Activated T-cell treated with anti-CD3 and anti-CD28 coated beads for 4 hours (primary cell): ENCODE measurements at regions not wholly inside any gene's neighbourhood (a gene's known extent, or its start where the extent isn't known, plus 50 kb on each side); places are given as distances from the start of the nearest gene placed in this dataset.
"Not testable (repeated sequence)": the region's sequence is repeated elsewhere in the genome, so short reads cannot be mapped to it uniquely, and the experiment has no call there.

Source experiments
- DNase-seq: peaks from one replicate; pipeline ENCODE4 v3.0.0-alpha.2; 2020

GRCh38 chr6:16902502-16902901 is 141.2 kb upstream of the ATXN1 start:
- DNase-seq = no peak

DNA sequence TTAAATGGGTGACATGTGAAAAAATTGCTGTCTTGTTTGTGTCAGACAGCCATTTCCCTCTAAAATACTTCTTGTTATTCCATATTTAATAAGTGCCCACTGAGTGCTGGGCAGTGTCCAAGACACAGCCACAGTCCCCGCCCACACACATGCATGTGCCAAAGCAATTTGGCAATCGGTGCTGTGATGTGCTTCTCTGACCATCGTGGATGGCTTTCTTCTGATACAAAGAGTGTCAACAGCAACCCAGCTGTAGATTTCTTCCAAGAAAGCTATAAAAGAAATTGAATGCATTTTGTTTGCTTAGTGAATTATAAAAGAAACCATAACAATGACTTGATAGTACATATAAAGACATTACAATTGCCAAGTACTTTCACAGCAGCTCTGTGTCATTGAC is 140.5 kb upstream of the ATXN1 start:
- DNase-seq = no peak

DNA sequence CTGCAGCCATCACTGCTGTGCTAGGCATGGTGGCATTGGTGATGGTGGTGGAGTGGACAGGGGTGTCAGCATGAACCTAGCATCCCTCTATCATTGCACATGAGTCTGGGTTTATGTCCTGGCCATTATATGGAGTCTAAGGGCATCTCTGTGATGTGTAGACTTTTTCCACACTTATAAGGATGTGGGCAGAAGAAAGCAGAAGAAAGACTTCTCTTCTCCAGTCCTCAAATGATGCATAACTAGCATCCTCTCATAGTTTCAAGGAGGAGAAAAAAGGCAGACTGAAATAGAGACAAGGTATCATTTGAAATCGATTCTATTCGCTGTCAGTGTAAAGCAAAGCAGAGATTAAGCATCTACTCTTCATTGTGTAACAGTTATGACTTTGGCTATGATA is 140.0 kb upstream of the ATXN1 start:
- no peak for DNase-seq

- no peak for DNase-seq
Observed at GRCh38 chr6:16898640-16899396, 137.6 kb upstream of the ATXN1 start.

DNA sequence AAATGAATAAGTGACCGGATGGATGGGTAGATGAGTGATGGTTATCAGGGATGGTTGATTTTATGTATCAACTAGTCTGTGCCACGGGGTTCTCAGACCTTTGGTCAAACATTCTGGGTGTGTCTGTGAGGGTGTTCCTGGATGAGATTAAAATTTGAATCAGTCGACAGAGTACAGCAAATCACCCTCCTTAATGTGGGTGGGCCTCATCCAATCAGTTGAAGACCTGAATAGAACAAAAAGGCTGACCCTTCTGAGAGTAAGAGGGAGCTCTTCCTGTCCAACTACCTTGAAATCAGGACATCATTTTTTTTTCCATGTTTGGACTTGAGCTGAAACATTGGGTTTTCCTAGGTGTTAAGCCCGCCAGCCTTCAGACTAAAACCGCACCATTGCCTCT is 136.4 kb upstream of the ATXN1 start:
- no peak for DNase-seq

- DNase-seq = no peak
Observed at GRCh38 chr6:16894301-16894700, 133.0 kb upstream of the ATXN1 start.

- not testable (repeated sequence) for DNase-seq
Observed at GRCh38 chr6:16891110-16891509, 129.8 kb upstream of the ATXN1 start.

DNA sequence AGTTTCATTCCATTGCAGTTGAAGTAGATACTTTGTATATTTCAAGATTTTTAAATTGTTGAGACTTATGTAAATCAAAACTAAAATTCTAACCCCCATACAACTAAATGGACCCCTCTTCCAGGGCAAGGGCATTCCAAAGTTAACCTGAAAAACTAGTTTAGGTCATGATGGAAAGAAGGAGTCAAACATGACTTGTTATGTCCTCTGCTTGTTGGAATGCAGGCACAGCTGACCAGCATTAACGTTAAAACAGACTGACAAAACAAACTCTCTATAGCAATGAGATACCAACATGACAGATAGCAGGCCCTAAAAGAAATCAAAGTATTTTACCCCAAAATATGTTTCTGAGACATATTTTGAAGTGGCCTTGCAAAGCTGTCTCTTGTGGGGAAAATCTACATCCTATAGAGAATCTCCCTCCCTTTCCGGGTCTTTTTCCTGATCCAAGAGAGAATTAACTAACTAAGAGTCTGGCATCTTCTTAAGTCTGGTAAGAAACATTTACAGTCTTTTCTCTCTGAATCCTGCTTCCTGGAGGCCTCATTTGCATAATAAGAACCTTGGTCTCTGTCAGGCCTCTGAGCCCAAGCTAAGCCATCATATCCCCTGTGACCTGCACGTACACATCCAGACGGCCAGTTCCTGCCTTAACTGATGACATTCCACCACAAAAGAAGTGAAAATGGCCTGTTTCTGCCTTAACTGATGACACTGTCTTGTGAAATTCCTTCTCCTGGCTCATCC is 124.3 kb upstream of the ATXN1 start:
- no peak for DNase-seq

DNA sequence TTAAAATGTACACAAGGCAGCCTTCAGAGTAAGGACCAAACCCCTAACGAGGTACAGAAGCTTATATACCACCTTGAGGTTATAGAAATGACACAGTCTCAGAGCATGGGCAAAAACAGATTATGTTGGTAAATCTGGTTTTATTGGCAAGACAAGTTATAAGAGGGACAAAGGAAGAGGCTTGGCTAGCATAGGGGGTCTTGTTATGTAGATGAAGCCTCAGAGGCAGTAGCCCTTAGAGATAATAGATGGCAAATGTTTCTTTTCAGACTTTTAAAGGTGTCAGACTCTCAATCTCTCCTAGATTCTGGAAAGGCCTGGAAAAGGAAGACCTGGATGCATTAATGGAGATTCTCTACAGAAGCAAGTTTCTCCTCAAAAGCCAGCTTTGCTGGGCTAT is 123.3 kb upstream of the ATXN1 start:
- no peak for DNase-seq

GRCh38 chr6:16883414-16883813 is 122.2 kb upstream of the ATXN1 start:
- no peak for DNase-seq

DNA sequence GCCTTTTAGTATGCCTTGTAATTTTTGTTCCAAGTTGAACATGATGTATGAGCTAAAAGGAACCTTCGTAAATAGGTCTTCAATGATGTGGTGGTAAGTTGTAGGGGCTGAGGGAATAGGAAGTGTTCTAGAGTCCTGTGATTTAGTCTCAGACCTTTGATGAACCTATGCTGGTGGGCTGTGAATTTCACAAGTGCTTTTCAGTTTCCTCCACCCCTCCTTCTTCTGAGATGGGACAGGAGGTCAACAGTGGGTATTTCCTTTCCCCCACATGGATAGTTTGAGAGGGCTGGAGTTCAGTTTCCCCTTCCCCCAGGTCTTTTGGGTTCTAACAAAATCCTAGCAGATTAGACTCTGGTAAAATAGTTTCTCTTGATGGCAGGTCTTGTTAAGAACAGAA is 121.0 kb upstream of the ATXN1 start:
- no peak for DNase-seq

- not testable (repeated sequence) for DNase-seq
Observed at GRCh38 chr6:16876852-16877251, 115.6 kb upstream of the ATXN1 start.

DNA sequence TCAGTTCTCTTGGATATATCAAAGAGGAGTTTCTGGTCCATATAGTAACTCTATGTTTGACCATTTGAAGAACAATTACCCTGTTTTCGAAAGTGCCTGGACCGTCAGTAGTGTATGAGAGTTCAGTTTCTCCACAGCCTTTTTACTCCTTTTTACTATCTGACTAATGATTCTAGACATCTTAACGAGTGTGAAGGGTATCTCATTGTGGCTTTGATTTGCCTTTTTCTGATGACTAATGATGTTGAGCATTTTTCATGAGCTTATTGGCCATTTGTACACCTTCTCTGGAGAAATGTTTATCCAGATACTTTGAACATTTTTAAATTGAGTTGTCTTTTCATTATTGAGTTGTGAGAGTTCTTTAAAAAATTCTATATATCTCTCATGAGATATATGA is 114.9 kb upstream of the ATXN1 start:
- no peak for DNase-seq

GRCh38 chr6:16873698-16874097 is 112.4 kb upstream of the ATXN1 start:
- DNase-seq = no peak

DNA sequence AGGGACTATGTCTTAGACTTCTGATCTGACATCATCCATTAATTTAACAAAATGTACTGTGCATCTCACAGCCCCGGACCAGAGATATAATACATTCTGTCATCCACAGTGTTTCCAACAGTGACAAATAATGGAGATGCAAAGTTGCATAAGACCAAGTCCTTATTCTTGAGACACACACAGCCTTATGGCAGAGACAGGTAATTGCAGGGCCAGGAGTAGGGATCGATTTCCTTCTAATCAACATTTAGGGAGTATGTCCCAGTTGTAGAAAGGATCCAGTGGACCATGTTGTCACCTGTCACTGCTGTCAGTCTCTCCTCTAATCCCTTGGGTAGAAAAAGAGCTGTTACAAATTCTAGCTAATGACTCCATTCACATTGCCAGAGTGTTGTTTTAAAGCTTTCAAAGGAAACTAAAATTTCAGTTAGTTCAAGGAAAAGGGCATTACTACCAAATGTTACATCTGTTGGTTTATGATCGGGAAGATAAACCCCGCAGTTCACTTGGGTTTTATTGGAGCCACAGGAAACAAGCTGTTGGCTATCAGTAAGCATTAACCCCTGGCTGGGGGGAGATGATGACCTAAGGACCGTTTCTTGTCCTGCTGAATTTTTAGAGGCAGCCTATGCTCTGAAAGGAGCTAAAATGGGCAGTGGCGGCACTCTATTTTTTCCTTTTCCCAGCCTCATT is 111.4 kb upstream of the ATXN1 start:
- DNase-seq = no peak

DNA sequence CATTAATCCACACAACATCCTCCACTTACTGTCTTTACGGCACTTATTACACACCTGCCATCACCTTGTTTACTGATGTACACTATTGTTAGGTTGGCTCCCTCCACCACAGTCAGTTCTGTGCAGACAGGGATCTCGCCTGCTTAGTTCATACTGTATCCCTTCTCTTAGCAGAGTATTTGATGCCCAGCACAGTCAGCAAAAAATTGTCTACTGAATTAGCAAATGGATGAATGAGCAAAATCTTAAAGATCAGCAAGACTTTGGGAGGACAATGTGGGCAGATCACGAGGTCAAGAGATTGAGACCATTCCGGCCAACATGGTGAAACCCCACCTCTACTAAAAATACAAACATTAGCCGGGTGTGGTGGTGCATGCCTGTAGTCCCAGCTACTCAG is 109.8 kb upstream of the ATXN1 start:
- no peak for DNase-seq

- no peak for DNase-seq
Observed at GRCh38 chr6:16868968-16869367, 107.7 kb upstream of the ATXN1 start.

DNA sequence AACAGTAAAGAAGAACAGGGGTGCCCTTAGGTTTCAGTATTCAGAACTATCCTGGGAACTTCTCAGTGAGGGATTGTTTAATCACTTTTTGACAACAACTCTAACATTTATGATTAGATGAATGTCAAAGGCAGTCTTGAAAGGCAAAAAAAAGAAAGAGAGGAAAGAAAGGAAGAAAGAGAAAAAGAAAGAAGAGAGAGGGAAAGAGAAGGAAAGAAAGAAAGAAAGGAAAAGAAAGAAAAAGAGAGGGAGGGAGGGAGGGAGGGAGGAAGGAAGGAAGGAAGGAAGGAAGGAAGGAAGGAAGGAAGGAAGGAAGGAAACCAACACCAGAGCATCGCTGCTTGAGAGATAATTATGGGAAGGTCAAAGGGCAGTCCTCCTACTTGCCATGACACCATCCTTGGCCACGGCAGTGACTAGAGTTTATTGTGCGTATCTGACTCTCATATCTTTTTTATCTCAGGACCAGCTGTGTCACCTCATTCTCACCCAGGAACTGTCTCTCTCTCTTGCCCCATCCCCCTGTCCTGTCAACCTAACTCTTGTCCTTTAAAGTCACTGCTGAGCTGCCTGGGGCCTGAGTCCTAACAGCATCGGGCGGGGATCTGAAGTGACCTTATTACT is 96.8 kb upstream of the ATXN1 start:
- DNase-seq = no peak

DNA sequence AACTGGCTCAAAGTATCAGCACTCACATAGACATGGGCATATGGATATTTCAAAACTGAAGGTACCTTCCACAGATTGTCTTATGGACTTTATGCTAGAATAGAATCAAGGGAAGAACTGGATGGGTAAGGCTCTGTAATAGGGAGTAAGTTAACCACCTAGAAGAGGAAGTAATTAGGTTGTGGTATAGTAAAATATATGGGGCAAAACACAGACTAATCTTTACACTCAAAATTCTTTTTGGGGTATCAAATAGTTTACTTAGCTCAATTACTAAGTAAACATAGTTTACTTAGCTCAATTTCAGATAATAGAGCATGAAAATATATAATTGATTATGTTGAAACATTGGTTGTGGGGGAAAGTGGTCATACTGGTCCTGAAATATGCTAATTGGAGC is 94.2 kb upstream of the ATXN1 start:
- no peak for DNase-seq

- DNase-seq = no peak
Observed at GRCh38 chr6:16854986-16855385, 93.7 kb upstream of the ATXN1 start.

DNA sequence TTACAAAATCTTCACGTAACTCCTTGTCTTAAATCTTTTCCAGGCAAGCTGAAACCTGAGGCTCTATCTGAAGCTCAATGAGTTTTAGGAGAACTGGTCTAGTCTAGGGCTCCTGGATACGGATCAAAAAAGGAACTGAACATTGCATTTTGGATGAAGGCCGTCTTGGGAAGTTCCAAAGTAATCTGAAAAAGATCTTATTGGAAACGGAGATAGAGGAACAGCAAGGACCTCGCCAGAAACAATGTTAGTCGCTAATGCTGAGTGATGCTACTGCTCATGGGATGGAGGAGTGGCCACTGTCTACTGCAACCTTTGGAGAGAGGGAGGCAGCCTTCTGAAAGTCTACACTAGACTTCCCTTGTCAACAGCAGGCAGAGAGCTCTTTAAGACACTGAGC is 91.4 kb upstream of the ATXN1 start:
- no peak for DNase-seq

DNA sequence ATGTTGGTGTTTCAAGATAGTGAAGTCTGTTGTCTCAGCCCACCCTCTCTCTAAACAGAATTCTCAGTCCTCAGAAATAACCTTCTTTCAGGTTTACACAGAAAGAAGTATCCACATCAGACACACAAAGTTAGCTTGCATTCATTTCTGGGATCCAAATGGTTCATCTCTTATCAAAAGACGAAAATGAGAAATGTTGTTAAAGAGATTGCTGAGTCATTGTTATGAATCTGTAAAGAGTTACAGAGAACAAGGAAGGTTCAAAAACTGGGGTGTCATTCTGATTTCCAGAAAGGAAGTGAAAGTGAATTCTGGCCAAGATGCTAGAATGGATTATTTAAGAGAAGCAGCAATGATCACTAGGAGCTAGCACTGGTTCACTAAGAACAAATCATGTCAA is 90.5 kb upstream of the ATXN1 start:
- DNase-seq = no peak

- no peak for DNase-seq
Observed at GRCh38 chr6:16851044-16851540, 89.8 kb upstream of the ATXN1 start.

- no peak for DNase-seq
Observed at GRCh38 chr6:16850681-16851026, 89.4 kb upstream of the ATXN1 start.
